Endothelial cell of umbilical vein (primary cell): ENCODE measurements at regions not wholly inside any gene's neighbourhood (a gene's known extent, or its start where the extent isn't known, plus 50 kb on each side); places are given as distances from the start of the nearest gene placed in this dataset.

Experiments
- BruUV-seq: library from RNA; stranded (reverse); fragments of 400-500 nt; replicated peaks from 2 replicates; lab custom pipeline; 2021; lab: Mats Ljungman, UMichigan
- CTCF ChIA-PET: fragments of 300-600, 350-600 bp; sonication (Branson Sonifier 250); formaldehyde crosslinking; loops from one replicate; lab custom pipeline; 2021; ENCODE audit warnings: antibody characterized with exemption, inconsistent platforms; lab: Charles Lee
- POLR2A ChIA-PET: fragments of 300-600, 350-600 bp; sonication (Branson Sonifier 250); formaldehyde crosslinking; loops from one replicate; lab custom pipeline; 2021; ENCODE audit warnings: antibody characterized with exemption, inconsistent platforms; lab: Charles Lee
- DNase-seq: peaks from one replicate; pipeline ENCODE4 v3.0.0-alpha.2; 2011; ENCODE audit warnings: low read depth, low spot score
- FAIRE-seq: peaks from 2 replicates; lab custom pipeline; 2011; peaks lifted over from hg19 to GRCh38; lab: Jason Lieb, UNC
- H2AFZ ChIP-seq: 2 replicates; pipeline ENCODE4 v1.6.0; 2012; ENCODE audit warnings: low read depth, low read length, control low read depth, inconsistent platforms
- H3K27ac ChIP-seq: 2 replicates; pipeline ENCODE4 v1.5.1; 2011; ENCODE audit warnings: low read depth, mild to moderate bottlenecking, control low read depth, low read length, moderate library complexity; ENCODE audit not compliant: insufficient read depth
- H3K27me3 ChIP-seq, 2 experiments: 2 replicates each; pipeline versions ENCODE4 v1.6.0 to v1.6.1; 2011; ENCODE audit warnings: low read length in 2 of 2, mixed read lengths in 1 of 2; ENCODE audit not compliant: control insufficient read depth in 2 of 2, insufficient read depth in 2 of 2
- H3K36me3 ChIP-seq, 2 experiments: 2 replicates in 1 of 2; 3 replicates in 1 of 2; pipeline ENCODE4 v1.5.1; 2011; ENCODE audit warnings: low read length in 2 of 2, mild to moderate bottlenecking in 1 of 2, moderate library complexity in 1 of 2; ENCODE audit not compliant: control insufficient read depth in 2 of 2, insufficient read depth in 2 of 2; ENCODE audit errors: extremely low read depth in 1 of 2
- H3K4me1 ChIP-seq: 3 replicates; pipeline ENCODE4 v1.5.1; 2011; ENCODE audit warnings: mild to moderate bottlenecking, low read length; ENCODE audit not compliant: control insufficient read depth, insufficient read depth; ENCODE audit errors: extremely low read depth
- H3K4me2 ChIP-seq: 2 replicates; pipeline ENCODE4 v1.6.1; 2011; ENCODE audit warnings: low read length, control low read depth, mixed read lengths; ENCODE audit not compliant: insufficient read depth
- H3K4me3 ChIP-seq, 3 experiments: fragments of 200-600 bp in 1 of 3; sonication (generic), shearing (Covaris generic) in 1 of 3; replicated peaks in 1 of 3; 2 replicates each; pipeline ENCODE4 v1.5.1; 2011 to 2016; ENCODE audit warnings: control low read depth in 3 of 3, low read length in 3 of 3, mild to moderate bottlenecking in 2 of 3, inconsistent platforms in 1 of 3, low read depth in 1 of 3, moderate library complexity in 1 of 3; ENCODE audit not compliant: insufficient read depth in 1 of 3
- H3K79me2 ChIP-seq: 2 replicates; pipeline ENCODE4 v1.6.0; 2012; ENCODE audit warnings: low read length, inconsistent platforms; ENCODE audit not compliant: control insufficient read depth, insufficient read depth
- H3K9ac ChIP-seq: replicated peaks from 2 replicates; pipeline ENCODE3; 2011; ENCODE audit warnings: low read length, control low read depth; ENCODE audit not compliant: insufficient read depth; ENCODE audit errors: extremely low read depth
- H3K9me1 ChIP-seq: replicated peaks from 3 replicates; pipeline ENCODE4 v1.6.0; 2011; ENCODE audit warnings: mild to moderate bottlenecking, low read length; ENCODE audit not compliant: control insufficient read depth, insufficient read depth; ENCODE audit errors: extremely low read depth
- H3K9me3 ChIP-seq: replicated peaks from 2 replicates; pipeline ENCODE4 v1.5.1; 2012; ENCODE audit warnings: low read length, inconsistent platforms; ENCODE audit not compliant: control insufficient read depth, insufficient read depth
- H4K20me1 ChIP-seq: replicated peaks from 2 replicates; pipeline ENCODE3; 2011; ENCODE audit warnings: mild to moderate bottlenecking, low read length; ENCODE audit not compliant: control insufficient read depth, insufficient read depth; ENCODE audit errors: extremely low read depth
- EZH2 ChIP-seq: IDR thresholded peaks from 2 replicates; pipeline ENCODE4 v1.6.1; 2012; ENCODE audit warnings: borderline replicate concordance, low read depth, mild to moderate bottlenecking, moderate library complexity, low read length, inconsistent platforms; ENCODE audit not compliant: severe bottlenecking
- FOS ChIP-seq: IDR thresholded peaks from 2 replicates; pipeline ENCODE4 v1.6.1; 2011; ENCODE audit warnings: mild to moderate bottlenecking, low read length, moderate library complexity, borderline replicate concordance; ENCODE audit not compliant: insufficient read depth
- GATA2 ChIP-seq: IDR thresholded peaks from 2 replicates; pipeline ENCODE4 v1.7.0; 2011; ENCODE audit warnings: low read depth, mild to moderate bottlenecking, moderate library complexity, mixed read lengths, low read length; ENCODE audit not compliant: insufficient read length, insufficient read depth
- JUN ChIP-seq: IDR thresholded peaks from 2 replicates; pipeline ENCODE4 v1.6.1; 2011; ENCODE audit warnings: borderline replicate concordance, low read depth; ENCODE audit not compliant: insufficient read length, insufficient read depth
- MAX ChIP-seq: IDR thresholded peaks from 2 replicates; pipeline ENCODE4 v1.6.1; 2011; ENCODE audit not compliant: insufficient read depth, insufficient read length
- MYC ChIP-seq: IDR thresholded peaks from one replicate; pipeline ENCODE4 v1.6.1; 2011; ENCODE audit warnings: mild to moderate bottlenecking, low read depth, low read length
- POLR2A ChIP-seq: IDR thresholded peaks from 2 replicates; pipeline ENCODE4 v1.6.1; 2012; ENCODE audit warnings: low read depth, mild to moderate bottlenecking, control low read depth, low read length
- POLR2AphosphoS5 ChIP-seq: IDR thresholded peaks from 2 replicates; pipeline ENCODE4 v1.6.1; 2012; ENCODE audit warnings: low read depth, mild to moderate bottlenecking, control low read depth, low read length, moderate library complexity; ENCODE audit not compliant: insufficient read depth
- dilution Hi-C: fragments of 300-500 bp; cut with MboI; formaldehyde crosslinking; loops from one replicate; pipeline ENCODE4 v1.15.0; 2019; ENCODE audit warnings: low sequenced_read_pairs; ENCODE audit not compliant: extremely low pct_ligation_motif_present
- intact Hi-C: fragments of 100-400 bp; cut with micrococcal nuclease; formaldehyde crosslinking; loops from one replicate; pipeline ENCODE4 v1.10.0; 2022
- TF ChIP-seq, protein P1 (sequence below), 2 donors: IDR thresholded peaks; 1 replicate in 1 of 2; 2 replicates in 1 of 2; pipeline ENCODE4 v1.5.1; 2011; ENCODE audit warnings: low read length in 2 of 2, mild to moderate bottlenecking in 2 of 2, moderate library complexity in 2 of 2, control low read depth in 1 of 2, inconsistent platforms in 1 of 2, low read depth in 1 of 2; ENCODE audit not compliant: insufficient read depth in 1 of 2; ENCODE audit errors: extremely low read depth in 1 of 2

DNA sequence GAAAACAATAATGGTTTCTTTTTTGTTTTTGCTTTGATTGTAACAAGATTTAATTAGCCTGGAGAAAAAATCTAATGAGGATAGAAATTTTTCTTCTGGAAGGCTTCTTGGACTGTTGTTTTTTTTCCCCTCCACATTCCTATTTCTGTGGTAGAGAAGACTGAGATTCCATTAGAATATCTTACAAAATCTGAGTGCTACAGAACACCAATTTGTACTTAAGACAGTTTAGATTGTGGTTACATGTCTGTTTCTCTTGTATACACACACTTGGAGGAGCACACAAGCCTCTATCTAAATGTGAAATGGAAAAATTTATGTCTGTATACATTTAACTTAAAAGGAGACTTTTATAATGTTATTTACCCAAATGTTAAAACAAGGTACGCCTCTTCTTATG lies 176.9 kb upstream of the ARSJ start:
- H3K27me3 ChIP-seq = no peaks in the 10 kb centered on the region
- dilution Hi-C loops = no loop called here
- H3K9me3 ChIP-seq = no peaks in the 10 kb centered on the region
- no peak overlapping the region for H3K4me3 ChIP-seq
- H3K36me3 ChIP-seq = no peaks in the 10 kb centered on the region
- BruUV-seq = no TSS peak
- FAIRE-seq = no peak
- ChIA-PET POLR2A (no interaction called here), CTCF (no interaction called here)
- H4K20me1 ChIP-seq = no peaks in the 10 kb centered on the region
- H3K79me2 ChIP-seq = no peaks in the 10 kb centered on the region
- no peak overlapping the region for H3K27ac ChIP-seq
- H2AFZ ChIP-seq = no peak overlapping the region
- TF ChIP-seq POLR2AphosphoS5 (no peak), MAX (no peak), MYC (no peak), GATA2 (no peak), POLR2A (no peak), JUN (no peak), FOS (no peak), EZH2 (no peak)
- TF ChIP-seq, protein P1, sequence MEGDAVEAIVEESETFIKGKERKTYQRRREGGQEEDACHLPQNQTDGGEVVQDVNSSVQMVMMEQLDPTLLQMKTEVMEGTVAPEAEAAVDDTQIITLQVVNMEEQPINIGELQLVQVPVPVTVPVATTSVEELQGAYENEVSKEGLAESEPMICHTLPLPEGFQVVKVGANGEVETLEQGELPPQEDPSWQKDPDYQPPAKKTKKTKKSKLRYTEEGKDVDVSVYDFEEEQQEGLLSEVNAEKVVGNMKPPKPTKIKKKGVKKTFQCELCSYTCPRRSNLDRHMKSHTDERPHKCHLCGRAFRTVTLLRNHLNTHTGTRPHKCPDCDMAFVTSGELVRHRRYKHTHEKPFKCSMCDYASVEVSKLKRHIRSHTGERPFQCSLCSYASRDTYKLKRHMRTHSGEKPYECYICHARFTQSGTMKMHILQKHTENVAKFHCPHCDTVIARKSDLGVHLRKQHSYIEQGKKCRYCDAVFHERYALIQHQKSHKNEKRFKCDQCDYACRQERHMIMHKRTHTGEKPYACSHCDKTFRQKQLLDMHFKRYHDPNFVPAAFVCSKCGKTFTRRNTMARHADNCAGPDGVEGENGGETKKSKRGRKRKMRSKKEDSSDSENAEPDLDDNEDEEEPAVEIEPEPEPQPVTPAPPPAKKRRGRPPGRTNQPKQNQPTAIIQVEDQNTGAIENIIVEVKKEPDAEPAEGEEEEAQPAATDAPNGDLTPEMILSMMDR (IDR thresholded peaks at IDR 0.05; ENCODE audit: extremely low read depth in 1 of 2, insufficient read depth in 1 of 2, low read depth in 1 of 2, low read length in 2 of 2) = no peak
- intact Hi-C loops = no loop called here
- no peaks in the 10 kb centered on the region for H3K9me1 ChIP-seq
- DNase-seq = no peak
- H3K4me1 ChIP-seq = no peaks in the 10 kb centered on the region
- no peak overlapping the region for H3K9ac ChIP-seq
- H3K4me2 ChIP-seq = no peak overlapping the region
